NCI-H1048 (cell line): ENCODE measurements at regions not wholly inside any gene's neighbourhood (a gene's known extent, or its start where the extent isn't known, plus 50 kb on each side); places are given as distances from the start of the nearest gene placed in this dataset.

Source experiments
- DNase-seq: peaks from one replicate; lab custom pipeline; 2025; lab: John Stamatoyannopoulos, UW

DNA sequence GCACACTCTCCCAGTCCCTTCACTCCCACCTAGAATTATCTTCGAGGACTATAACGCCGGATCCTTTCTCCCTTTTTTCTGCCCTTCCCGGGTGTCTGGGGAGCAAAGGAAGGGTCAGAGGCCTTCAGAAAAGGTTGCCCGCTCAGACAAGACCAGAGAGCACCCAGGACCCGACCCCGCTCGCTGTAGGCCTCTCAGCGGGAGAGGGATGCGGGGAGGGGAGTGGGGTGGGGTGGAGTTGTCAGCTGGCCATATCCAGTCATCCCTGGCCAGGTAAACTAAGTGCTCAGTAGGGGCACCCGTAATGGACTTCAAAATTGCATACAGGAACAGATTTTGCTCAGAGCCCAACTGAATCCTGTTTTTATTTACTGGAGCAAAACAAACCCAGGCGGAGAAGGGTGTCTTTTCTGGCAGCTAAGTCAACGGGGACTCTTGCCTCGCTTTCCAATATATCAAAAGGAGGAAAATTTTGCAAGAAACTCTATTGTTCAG, 65.0 kb downstream of the NOL4 start:
- DNase-seq = no peak

DNA sequence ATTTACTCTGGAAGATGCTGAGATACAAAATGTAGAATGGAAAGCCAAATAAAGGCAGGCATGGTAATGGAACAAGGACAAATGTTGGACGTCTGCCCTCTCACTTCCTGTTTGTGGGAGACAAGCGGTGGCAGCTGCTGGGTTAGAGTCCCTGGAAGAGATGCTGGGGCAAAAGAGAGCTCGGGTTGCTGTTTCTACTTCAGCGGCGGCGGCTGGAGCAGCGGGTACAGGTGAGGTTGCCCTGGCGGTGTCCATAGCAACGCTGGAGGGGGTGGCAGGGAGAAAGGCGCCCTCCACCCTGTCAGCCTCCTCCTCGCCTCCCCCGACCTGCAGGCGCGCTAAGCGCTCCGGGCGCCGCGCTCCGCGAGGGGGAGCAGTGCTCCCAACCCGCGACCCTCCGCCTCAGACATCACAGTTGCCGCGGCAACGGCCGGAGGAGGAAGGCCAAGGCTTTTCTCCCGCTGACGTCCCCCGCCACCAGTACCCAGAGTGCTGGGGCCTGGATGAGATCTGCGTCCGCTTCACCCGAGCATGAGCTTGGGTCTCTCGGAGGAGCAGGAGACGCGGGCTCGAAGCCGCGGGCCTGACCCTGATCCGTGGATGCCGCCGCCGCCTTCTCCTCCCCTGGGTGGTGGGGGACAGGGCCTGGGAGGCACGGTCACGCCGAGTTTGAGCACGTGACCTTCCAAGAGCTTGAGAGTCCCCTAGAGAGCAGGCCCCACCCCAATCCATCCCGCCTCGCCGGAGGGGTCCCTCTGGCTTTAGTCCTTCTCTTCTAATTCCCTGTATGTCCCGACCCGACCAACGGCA, 65.6 kb downstream of the NOL4 start:
- no peak for DNase-seq

DNA sequence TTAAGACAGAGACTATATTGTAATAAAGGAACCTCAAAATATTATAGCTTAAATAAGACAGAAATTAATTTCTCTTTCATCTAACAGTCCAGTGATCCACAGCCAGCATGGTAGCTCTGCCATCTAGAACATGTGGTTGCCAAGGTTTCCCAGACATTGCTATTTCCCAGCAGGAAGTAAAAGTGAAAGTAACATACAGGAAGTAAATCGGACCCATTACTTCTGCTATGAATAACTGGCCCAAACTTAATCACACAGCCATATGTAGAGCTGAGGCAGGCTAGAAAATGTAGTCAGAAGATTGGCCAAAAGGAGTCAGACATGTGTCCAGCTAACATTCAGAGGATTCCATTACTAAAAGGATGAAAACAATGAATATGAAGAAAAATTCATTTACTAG, 71.0 kb downstream of the NOL4 start:
- DNase-seq = no peak

DNA sequence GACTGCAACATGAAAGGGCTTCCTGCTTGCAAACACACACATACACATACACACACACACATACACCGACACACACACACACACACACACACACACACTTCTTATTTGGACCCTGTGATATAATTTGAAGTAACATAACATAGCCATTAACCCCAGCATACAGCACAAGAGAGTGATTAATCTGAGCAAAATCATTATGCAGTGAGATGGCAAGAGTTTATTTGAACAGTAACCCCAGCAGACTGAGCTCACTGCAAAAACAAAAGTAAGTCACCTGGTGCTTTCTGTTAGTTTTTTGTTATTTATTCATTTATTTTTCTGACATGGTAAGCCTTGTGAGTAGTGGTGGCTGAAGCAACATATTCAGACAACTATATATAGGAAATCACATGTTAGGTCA, 93.7 kb downstream of the NOL4 start:
- no peak for DNase-seq

DNA sequence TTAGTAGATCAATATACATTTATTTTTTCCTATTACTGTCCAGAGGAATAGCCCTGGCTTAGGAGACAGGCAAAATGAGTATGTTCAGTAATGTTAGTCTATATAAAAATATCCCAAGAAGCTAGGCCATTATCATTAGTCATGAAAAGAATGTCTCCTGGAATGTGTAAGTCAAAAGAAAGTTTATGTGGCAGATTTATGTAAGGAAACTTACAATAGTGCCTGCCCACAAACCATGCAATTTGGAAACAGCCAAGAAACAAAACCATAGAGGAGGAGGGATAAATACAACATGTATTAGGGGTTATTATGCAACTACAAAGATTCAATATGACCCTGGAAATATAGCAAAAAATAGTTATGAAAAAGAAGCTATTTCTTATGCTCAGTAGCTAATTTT, 96.3 kb downstream of the NOL4 start:
- DNase-seq = no peak

DNA sequence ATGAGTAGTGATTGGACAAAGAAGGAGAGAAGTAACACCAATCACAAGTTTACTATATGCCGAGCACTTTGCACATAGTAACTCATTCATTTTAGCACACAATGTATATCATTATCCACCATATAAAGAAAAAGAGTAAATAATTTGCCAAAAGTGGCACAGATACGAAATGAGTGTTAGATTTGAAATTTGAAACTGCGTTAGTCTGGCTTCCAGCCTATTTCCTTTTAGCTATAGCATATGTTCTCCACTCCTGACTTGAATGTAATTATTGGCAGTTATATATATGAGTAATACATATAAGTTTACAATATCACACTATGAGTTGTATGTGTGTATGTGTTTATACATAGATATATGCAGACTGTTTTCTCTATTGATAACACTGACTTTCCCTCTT, 98.6 kb downstream of the NOL4 start:
- no peak for DNase-seq

DNA sequence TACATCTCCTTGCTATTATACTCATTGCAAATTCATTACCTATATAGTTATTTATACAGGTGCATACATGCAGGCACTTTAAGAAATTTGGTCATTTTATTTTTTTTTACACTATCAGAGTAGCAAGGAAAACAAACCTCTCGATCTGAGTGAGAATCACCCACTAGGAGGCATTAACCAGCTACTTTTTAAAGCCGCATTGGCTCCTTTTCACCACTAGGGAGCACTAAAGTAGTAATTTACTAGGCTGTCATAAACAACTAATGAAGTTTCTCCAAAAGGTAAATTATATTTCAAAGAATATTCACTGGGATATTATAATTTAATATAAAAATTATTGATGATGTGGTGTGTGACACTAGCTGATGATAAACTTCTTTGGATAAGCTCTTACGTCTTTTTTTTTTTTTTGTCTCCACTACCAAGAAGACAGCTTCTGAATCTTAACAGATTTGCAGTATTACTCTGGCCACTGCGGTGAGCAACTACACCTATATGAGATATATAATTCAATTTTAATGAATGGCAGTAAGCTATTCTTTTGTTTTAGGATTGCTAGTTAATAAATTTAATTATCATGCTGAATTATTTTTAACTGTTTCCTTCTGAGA, 101.9 kb downstream of the NOL4 start:
- DNase-seq = no peak

DNA sequence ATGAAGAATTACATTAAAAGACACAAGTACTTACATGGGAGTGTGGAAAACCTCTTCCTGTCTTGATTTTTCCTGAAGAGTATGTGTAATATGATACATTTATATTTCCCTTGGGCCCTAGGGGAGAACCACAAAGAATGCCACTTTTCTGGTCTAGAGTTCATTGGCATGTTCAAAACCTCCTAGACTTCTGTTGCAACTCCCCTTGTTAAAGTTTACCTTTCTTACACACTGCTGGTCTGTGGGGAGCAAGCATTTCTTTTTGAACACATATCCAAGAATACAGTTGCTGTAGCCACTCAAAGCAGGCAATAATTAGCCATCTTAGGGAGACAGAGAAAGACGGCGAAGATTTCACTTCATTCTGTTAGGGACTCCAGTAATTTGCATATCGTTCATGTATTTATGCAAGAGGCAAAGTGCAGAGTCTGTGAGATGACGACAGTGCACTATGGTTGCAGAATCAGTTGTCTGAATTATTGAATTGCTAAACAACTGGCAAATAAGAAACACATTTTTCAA, 103.5 kb downstream of the NOL4 start:
- peak; percentile 71 for DNase-seq

DNA sequence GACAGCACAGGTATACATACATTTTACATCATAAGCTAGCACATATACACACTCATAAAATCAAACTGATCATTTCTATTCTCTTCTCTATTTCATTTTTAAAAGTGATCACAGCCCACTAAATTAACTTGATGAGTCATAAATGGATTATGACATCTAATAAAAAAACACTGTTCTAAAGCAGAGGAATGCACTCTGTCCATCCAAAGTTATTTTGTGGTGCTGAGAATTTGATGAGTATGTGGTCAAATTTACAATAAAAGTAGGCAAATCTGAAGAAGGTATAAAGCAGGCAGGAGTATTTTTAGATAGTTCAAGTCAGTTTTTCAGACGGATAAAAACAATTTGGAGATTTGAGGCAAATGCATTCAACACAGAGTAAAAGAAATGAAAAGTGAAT, 104.4 kb downstream of the NOL4 start:
- DNase-seq = no peak

DNA sequence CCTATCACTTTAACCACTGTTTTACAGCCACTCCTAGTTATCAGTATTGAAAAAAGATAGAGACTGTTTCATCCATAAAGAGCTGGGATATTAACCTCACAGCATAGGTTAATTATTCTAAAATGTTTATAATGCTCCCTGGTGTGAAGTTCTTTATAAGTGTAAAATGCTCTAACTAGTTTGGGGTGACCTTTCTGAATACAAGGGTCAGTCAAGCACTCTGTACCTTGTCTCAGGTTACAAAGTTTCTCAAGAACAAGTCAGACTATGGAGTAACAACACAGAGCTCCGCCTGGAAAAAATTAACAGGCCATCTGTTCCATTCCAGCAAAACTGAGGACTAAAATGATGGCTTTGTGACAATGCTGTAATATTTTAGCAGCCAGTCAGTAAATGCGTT, 107.4 kb downstream of the NOL4 start:
- DNase-seq = no peak

DNA sequence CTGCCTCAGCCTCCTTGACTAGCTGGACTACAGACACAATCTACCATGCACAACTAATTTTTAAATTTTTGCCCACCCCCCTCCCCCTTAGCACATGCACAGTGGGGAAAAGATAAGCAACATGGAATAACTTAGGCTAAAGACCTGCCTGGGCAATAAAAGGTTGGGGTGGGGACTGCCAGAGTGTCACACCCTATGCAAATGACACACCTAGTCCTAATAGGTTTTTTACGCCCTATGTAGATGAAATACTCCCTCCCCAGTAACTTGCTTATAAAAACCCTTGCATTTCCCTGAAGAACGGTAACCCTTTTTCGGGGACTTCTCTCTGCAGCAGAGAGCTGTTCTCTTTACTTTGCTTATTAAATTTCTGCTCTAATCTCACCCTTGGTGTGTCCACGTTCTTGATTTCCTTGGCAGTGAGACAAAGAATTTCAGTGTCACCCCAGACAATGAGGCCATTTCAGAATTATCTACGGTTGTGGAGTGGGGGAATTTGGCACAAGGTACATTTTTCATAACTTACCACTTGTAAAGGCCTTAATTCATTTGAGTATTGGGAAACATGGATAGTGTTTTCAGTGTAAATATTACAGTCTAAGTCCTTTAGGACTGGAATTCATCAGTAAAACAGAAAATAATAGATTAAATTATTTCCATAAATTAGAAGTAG, 109.2 kb downstream of the NOL4 start:
- DNase-seq = no peak

DNA sequence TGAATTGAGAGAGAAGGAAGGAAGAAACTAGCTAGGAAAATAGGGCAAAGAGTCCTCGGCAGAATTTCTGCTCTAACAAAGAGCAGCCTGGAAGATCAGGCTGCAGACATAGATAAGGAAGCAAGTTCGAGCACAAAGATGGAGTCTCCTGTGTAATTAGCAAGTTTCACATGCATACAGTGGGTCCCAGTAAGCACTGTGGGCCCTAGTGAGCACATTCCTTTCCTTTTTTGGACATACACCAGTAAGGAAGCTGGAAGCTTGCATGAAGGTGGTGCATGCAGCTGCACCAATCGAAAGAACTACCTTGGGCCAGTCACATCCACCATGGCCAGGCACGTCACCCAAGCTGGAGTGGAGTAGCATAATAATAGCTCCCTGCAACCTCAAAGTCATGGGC, 109.7 kb downstream of the NOL4 start:
- no peak for DNase-seq

DNA sequence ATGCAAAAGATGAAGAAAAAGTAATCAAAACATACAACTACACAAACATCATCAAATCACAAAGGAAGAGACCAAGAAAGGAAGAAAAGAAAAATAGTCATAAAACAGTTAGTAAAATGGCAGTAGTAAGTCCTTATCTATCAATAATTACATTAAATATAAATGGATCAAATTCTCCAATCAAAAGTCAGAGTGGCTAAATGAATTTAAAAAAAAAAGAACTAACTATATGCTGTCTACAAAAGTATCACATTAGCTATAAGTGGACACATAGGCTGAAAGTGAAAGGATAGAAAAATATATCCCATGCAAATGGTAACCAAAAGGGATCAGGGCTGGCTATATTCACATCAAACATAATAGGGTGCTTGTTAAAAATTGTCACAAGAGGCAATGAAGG, 116.5 kb downstream of the NOL4 start:
- DNase-seq = no peak

DNA sequence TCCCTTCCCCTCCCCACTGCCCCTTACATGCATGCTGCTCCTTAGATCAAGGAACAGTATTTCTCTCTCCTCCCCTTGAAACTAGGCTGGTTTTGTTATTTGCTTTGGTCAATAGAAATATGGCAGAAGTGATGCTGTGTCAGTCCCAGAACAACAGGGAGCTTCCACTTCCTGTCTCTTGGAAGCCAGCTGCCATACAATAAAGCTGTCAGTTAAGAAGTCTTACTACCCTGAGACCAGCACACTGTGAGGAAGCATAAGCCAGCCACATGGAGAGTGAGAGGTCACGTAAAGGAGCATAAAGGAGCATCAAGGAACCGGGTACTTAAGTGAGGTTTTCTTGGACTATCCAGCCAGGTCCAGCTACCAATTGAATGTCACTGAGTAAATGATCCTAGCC, 126.6 kb downstream of the NOL4 start:
- DNase-seq = no peak

DNA sequence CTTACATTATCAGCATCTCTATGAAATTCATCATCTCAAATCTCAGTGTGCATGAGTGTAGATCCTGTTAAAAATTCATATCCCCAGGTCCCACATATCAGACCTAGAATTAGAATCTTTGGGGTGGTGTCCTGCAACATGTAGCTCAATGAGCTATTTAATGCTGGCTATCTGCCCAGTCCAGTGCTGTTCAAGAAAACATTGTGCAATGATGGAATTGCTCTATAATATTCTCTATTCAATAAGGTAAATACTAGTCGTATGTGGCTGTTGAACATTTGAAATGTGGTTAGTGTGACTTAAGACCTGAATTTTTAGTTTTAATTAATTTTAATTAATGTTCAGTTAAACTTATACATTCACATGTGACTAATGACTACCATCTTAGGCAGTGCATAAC, 127.4 kb downstream of the NOL4 start:
- DNase-seq = no peak

DNA sequence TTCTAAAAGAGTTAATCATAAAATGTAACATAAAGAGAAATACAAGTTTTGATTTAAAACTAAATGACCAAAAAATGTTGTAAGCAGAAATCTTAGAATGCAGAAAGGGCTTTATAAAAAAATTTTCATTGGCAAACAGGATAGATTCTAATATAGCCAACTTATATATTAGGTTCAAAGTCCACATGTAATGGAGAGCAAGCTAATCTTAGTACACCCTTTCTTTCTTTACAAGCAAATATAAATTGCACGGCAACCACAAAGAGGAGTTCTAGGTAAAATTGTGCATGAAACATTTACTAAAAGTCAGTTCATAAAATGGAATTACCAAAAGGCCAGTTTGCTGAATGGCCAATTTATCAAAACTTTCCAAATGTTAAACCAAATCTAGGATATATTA, 130.6 kb downstream of the NOL4 start:
- no peak for DNase-seq

DNA sequence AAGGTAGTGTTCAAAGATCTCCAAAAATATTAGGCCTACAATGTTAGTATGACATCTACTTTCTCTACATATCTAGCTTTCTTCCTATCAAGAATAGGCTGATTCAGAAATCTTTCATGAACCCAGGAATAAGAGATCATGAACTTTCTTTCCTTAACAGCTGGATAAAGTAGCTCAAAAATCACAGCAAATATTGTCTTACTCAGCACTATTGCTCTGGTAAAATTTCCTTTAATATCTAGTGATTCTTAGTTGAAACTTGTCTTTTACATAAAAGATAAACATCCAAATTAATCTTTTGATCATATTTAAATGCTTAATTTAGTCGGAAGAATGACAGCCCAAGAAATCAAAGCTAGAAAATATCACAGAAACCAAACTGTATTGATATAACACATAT, 131.9 kb downstream of the NOL4 start:
- no peak for DNase-seq

DNA sequence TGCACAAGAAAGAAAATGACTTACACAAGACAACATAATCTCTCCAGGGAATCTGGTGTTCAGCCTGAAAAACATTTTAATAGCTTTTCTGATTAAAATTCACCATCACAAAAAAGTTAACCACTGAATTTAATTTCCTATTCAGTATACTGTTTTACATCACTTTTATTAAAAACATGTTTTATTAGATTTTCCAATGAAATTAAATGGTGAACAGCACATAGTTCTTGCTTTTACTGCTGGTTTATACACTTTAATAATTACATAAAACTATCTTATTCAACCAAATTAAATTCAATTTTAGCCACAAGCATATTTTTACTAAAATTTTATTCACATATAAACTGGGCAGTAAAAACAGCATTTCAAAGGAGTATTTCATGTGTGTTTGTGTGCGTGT, 138.3 kb downstream of the NOL4 start:
- no peak for DNase-seq

DNA sequence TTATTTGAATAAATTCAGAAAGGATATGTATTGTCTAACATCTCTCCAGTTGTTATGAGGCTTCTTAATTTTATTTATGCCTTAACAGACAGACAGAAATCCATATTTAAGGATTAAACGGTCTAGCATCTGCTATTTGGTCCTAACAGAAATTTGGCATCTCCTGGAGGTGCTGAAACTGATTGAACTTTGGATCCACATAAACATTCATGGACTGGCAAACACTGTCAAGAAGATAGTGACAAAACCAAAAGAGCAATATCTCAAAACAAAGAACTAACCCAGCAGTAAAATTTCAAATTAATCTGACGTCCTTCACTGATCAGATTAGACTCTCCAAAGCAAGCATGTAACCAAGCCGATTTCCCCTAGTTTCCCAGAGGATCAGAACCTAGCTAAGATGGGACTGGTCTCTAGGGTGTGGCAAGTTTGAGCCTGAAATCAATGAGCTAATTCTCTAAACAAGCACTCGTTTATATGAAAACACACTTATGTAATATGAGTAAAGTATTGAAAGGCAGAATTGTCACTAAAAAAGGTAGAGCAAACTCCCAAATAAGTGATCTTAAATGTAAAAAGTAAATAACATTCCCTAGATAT, 139.5 kb downstream of the NOL4 start:
- no peak for DNase-seq

DNA sequence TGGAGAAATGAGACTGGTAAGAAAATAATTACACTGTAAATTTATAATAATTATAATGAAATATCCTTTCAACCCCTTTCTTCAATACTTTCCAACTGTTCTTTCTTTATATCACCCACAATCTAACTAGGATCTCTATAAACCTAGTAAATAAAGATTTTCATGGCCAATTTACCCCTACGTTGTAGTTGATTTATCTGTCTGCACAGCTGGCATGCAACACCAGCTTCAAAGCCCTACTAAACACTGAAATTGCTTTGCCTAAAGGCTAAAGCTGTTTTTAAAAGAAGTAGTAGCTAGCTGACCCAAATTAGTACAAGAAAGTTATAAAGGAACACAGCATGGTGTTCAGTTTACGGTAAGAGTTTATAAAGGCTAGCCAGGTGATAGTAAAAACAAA, 140.1 kb downstream of the NOL4 start:
- DNase-seq = no peak

DNA sequence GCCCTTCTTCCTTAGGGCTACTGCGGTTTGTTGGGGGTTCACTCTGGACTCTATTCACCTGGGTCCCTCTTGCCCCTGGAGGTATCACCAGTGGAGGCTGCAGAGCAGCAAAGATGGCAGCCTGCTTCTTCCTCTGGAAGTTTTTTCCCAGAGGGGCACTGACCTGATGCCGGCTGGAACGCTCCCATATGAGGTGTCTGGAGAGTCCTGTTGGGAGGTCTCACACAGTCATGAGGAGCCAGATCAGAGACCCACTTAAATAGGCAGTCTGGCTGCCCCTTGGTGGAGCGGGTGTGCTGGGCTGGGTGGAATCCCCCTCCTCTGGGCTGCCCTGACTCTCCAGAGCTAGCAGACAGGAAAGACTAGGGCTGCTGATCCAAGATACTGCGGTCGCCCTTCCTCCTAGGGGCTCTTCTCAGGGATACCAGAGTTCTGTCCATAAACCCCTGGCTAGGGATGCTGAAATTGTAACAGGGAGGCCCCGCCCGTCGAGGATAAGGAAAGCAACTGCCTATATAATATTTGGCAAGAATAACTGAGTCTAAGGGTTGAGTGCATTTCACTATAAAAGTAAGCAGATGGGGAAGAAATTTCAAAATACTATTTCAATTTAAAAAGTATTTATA, 140.7 kb downstream of the NOL4 start:
- DNase-seq = no peak

DNA sequence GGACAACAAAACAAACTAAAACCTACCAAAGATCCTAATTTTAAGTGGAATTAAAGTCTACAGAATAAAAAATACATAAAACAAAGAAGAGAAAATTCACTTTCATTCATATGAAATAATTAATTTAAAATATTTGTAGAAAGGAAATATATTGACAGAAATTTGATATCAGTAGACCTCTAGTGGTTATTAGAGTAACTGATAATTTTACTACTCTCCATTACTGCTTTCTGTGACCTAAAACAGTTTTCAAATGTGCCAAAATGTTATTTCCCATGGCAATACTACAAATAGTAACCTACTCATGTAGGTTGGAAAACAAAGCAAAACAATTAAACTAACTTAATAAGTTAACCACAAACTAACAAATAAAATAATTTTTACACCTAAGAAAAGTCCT, 147.1 kb downstream of the NOL4 start:
- no peak for DNase-seq
